Thoracic aorta (tissue), 2 donors: ENCODE measurements at regions not wholly inside any gene's neighbourhood (a gene's known extent, or its start where the extent isn't known, plus 50 kb on each side); places are given as distances from the start of the nearest gene placed in this dataset.

Experiments used
- ATAC-seq: fragments of 150-250 bp; one replicate; pipeline ENCODE4 v1.8.0; 2017; ENCODE audit warnings: low read depth; ENCODE audit not compliant: insufficient number of reproducible peaks, low FRiP score
- DNase-seq: peaks from one replicate; pipeline ENCODE4 v3.0.0-alpha.2; 2020; ENCODE audit warnings: low spot score
- H3K27ac ChIP-seq, 2 donors: fragments of 200-600 bp; sonication (generic); 1 replicate in 1 of 2; 2 replicates in 1 of 2; pipeline ENCODE4 v1.5.1; 2016; ENCODE audit warnings: mild to moderate bottlenecking in 2 of 2, moderate library complexity in 2 of 2
- H3K27me3 ChIP-seq: fragments of 200-600 bp; sonication (generic); replicated peaks from 2 replicates; pipeline ENCODE4 v1.6.0; 2016; ENCODE audit warnings: mild to moderate bottlenecking; ENCODE audit not compliant: insufficient read depth
- H3K36me3 ChIP-seq: fragments of 200-600 bp; sonication (generic); one replicate; pipeline ENCODE4 v1.5.1; 2016
- H3K4me1 ChIP-seq, 2 donors: fragments of 200-600 bp; sonication (generic); 1 replicate in 1 of 2; 2 replicates in 1 of 2; pipeline versions ENCODE4 v1.5.1 to v1.6.0; 2016; ENCODE audit warnings: low read depth in 2 of 2, mild to moderate bottlenecking in 1 of 2; ENCODE audit not compliant: control insufficient read depth in 1 of 2
- H3K4me3 ChIP-seq: fragments of 200-600 bp; sonication (generic); 2 replicates; pipeline ENCODE4 v1.5.1; 2016; ENCODE audit warnings: mild to moderate bottlenecking
- H3K9me3 ChIP-seq: fragments of 200-600 bp; sonication (generic); 2 replicates; pipeline ENCODE4 v1.5.1; 2016
- CTCF ChIP-seq: fragments of 200-600 bp; sonication (generic); IDR thresholded peaks from one replicate; pipeline ENCODE4 v1.5.1; 2019; ENCODE audit warnings: antibody characterized with exemption

- Histone ChIP-seq H3K27me3 (no peaks in the 10 kb centered on the region), H3K9me3 (no peaks in the 10 kb centered on the region), H3K4me3 (no peak overlapping the region), H3K27ac (no peak overlapping the region), H3K36me3 (no peaks in the 10 kb centered on the region), H3K4me1 (peaks cover 4 to 19% of the 10 kb centered on the region in 2 donors)
- ATAC-seq, result no peak
- no peak for TF ChIP-seq CTCF
- no peak for DNase-seq
These were observed 86.5 kb upstream of the GPR26 start for GRCh38 chr10:123579675-123580074.

GRCh38 chr10:123580426-123580825 lies 85.7 kb upstream of the GPR26 start:
- ATAC-seq, result no peak

GRCh38 chr10:123581656-123582055 lies 84.5 kb upstream of the GPR26 start:
- no peak for ATAC-seq
- H3K4me1 ChIP-seq, result peaks cover 4 to 19% of the 10 kb centered on the region in 2 donors

More at GRCh38 chr10:123580426-123580825, 85.7 kb upstream of the GPR26 start:
- Histone ChIP-seq H3K27ac (no peak overlapping the region), H3K27me3 (no peaks in the 10 kb centered on the region), H3K9me3 (no peaks in the 10 kb centered on the region), H3K4me3 (no peak overlapping the region), H3K4me1 (peaks cover 4 to 19% of the 10 kb centered on the region in 2 donors), H3K36me3 (no peaks in the 10 kb centered on the region)
- DNase-seq, result no peak
- no peak for TF ChIP-seq CTCF

GRCh38 chr10:123582084-123582989 lies 83.8 kb upstream of the GPR26 start:
- peaks cover 4 to 19% of the 10 kb centered on the region in 2 donors for H3K4me1 ChIP-seq
- no peak overlapping the region for H3K27ac ChIP-seq
- H3K4me3 ChIP-seq, result no peak overlapping the region
- H3K36me3 ChIP-seq, result no peaks in the 10 kb centered on the region
- peak; percentile 25 for DNase-seq
- TF ChIP-seq CTCF, result peak; percentile 80
- no peaks in the 10 kb centered on the region for H3K9me3 ChIP-seq
- no peaks in the 10 kb centered on the region for H3K27me3 ChIP-seq
- no peak for ATAC-seq

More at GRCh38 chr10:123581656-123582055, 84.5 kb upstream of the GPR26 start:
- DNase-seq, result no peak
- H3K36me3 ChIP-seq, result no peaks in the 10 kb centered on the region
- no peak for TF ChIP-seq CTCF
- no peak overlapping the region for H3K27ac ChIP-seq
- no peaks in the 10 kb centered on the region for H3K9me3 ChIP-seq
- no peak overlapping the region for H3K4me3 ChIP-seq
- H3K27me3 ChIP-seq, result no peaks in the 10 kb centered on the region

- peaks cover 4 to 19% of the 10 kb centered on the region in 2 donors for H3K4me1 ChIP-seq
- peak; percentile 87 for TF ChIP-seq CTCF
- H3K4me3 ChIP-seq, result peak overlapping the region; percentile 32
- no peaks in the 10 kb centered on the region for H3K27me3 ChIP-seq
- DNase-seq, result peak; percentile 75
- peak; percentile 87 for ATAC-seq
- H3K9me3 ChIP-seq, result no peaks in the 10 kb centered on the region
- no peaks in the 10 kb centered on the region for H3K36me3 ChIP-seq
- peak overlapping the region in 1 of 2 donors; percentile 31 for H3K27ac ChIP-seq
These were observed 82.3 kb upstream of the GPR26 start for GRCh38 chr10:123583639-123584418.
